Endothelial cell of umbilical vein (primary cell): ENCODE measurements at regions not wholly inside any gene's neighbourhood (a gene's known extent, or its start where the extent isn't known, plus 50 kb on each side); places are given as distances from the start of the nearest gene placed in this dataset.

Experiments used
- BruUV-seq: library from RNA; stranded (reverse); fragments of 400-500 nt; replicated peaks from 2 replicates; lab custom pipeline; 2021; lab: Mats Ljungman, UMichigan
- CTCF ChIA-PET: fragments of 300-600, 350-600 bp; sonication (Branson Sonifier 250); formaldehyde crosslinking; loops from one replicate; lab custom pipeline; 2021; ENCODE audit warnings: antibody characterized with exemption, inconsistent platforms; lab: Charles Lee
- POLR2A ChIA-PET: fragments of 300-600, 350-600 bp; sonication (Branson Sonifier 250); formaldehyde crosslinking; loops from one replicate; lab custom pipeline; 2021; ENCODE audit warnings: antibody characterized with exemption, inconsistent platforms; lab: Charles Lee
- DNase-seq: peaks from one replicate; pipeline ENCODE4 v3.0.0-alpha.2; 2011; ENCODE audit warnings: low read depth, low spot score
- FAIRE-seq: peaks from 2 replicates; lab custom pipeline; 2011; peaks lifted over from hg19 to GRCh38; lab: Jason Lieb, UNC
- H2AFZ ChIP-seq: 2 replicates; pipeline ENCODE4 v1.6.0; 2012; ENCODE audit warnings: low read depth, low read length, control low read depth, inconsistent platforms
- H3K27ac ChIP-seq: 2 replicates; pipeline ENCODE4 v1.5.1; 2011; ENCODE audit warnings: low read depth, mild to moderate bottlenecking, control low read depth, low read length, moderate library complexity; ENCODE audit not compliant: insufficient read depth
- H3K27me3 ChIP-seq, 2 experiments: 2 replicates each; pipeline versions ENCODE4 v1.6.0 to v1.6.1; 2011; ENCODE audit warnings: low read length in 2 of 2, mixed read lengths in 1 of 2; ENCODE audit not compliant: control insufficient read depth in 2 of 2, insufficient read depth in 2 of 2
- H3K36me3 ChIP-seq, 2 experiments: 2 replicates in 1 of 2; 3 replicates in 1 of 2; pipeline ENCODE4 v1.5.1; 2011; ENCODE audit warnings: low read length in 2 of 2, mild to moderate bottlenecking in 1 of 2, moderate library complexity in 1 of 2; ENCODE audit not compliant: control insufficient read depth in 2 of 2, insufficient read depth in 2 of 2; ENCODE audit errors: extremely low read depth in 1 of 2
- H3K4me1 ChIP-seq: 3 replicates; pipeline ENCODE4 v1.5.1; 2011; ENCODE audit warnings: mild to moderate bottlenecking, low read length; ENCODE audit not compliant: control insufficient read depth, insufficient read depth; ENCODE audit errors: extremely low read depth
- H3K4me2 ChIP-seq: 2 replicates; pipeline ENCODE4 v1.6.1; 2011; ENCODE audit warnings: low read length, control low read depth, mixed read lengths; ENCODE audit not compliant: insufficient read depth
- H3K4me3 ChIP-seq, 3 experiments: fragments of 200-600 bp in 1 of 3; sonication (generic), shearing (Covaris generic) in 1 of 3; replicated peaks in 1 of 3; 2 replicates each; pipeline ENCODE4 v1.5.1; 2011 to 2016; ENCODE audit warnings: control low read depth in 3 of 3, low read length in 3 of 3, mild to moderate bottlenecking in 2 of 3, inconsistent platforms in 1 of 3, low read depth in 1 of 3, moderate library complexity in 1 of 3; ENCODE audit not compliant: insufficient read depth in 1 of 3
- H3K79me2 ChIP-seq: 2 replicates; pipeline ENCODE4 v1.6.0; 2012; ENCODE audit warnings: low read length, inconsistent platforms; ENCODE audit not compliant: control insufficient read depth, insufficient read depth
- H3K9ac ChIP-seq: replicated peaks from 2 replicates; pipeline ENCODE3; 2011; ENCODE audit warnings: low read length, control low read depth; ENCODE audit not compliant: insufficient read depth; ENCODE audit errors: extremely low read depth
- H3K9me1 ChIP-seq: replicated peaks from 3 replicates; pipeline ENCODE4 v1.6.0; 2011; ENCODE audit warnings: mild to moderate bottlenecking, low read length; ENCODE audit not compliant: control insufficient read depth, insufficient read depth; ENCODE audit errors: extremely low read depth
- H3K9me3 ChIP-seq: replicated peaks from 2 replicates; pipeline ENCODE4 v1.5.1; 2012; ENCODE audit warnings: low read length, inconsistent platforms; ENCODE audit not compliant: control insufficient read depth, insufficient read depth
- H4K20me1 ChIP-seq: replicated peaks from 2 replicates; pipeline ENCODE3; 2011; ENCODE audit warnings: mild to moderate bottlenecking, low read length; ENCODE audit not compliant: control insufficient read depth, insufficient read depth; ENCODE audit errors: extremely low read depth
- EZH2 ChIP-seq: IDR thresholded peaks from 2 replicates; pipeline ENCODE4 v1.6.1; 2012; ENCODE audit warnings: borderline replicate concordance, low read depth, mild to moderate bottlenecking, moderate library complexity, low read length, inconsistent platforms; ENCODE audit not compliant: severe bottlenecking
- FOS ChIP-seq: IDR thresholded peaks from 2 replicates; pipeline ENCODE4 v1.6.1; 2011; ENCODE audit warnings: mild to moderate bottlenecking, low read length, moderate library complexity, borderline replicate concordance; ENCODE audit not compliant: insufficient read depth
- GATA2 ChIP-seq: IDR thresholded peaks from 2 replicates; pipeline ENCODE4 v1.7.0; 2011; ENCODE audit warnings: low read depth, mild to moderate bottlenecking, moderate library complexity, mixed read lengths, low read length; ENCODE audit not compliant: insufficient read length, insufficient read depth
- JUN ChIP-seq: IDR thresholded peaks from 2 replicates; pipeline ENCODE4 v1.6.1; 2011; ENCODE audit warnings: borderline replicate concordance, low read depth; ENCODE audit not compliant: insufficient read length, insufficient read depth
- MYC ChIP-seq: IDR thresholded peaks from one replicate; pipeline ENCODE4 v1.6.1; 2011; ENCODE audit warnings: mild to moderate bottlenecking, low read depth, low read length
- POLR2A ChIP-seq: IDR thresholded peaks from 2 replicates; pipeline ENCODE4 v1.6.1; 2012; ENCODE audit warnings: low read depth, mild to moderate bottlenecking, control low read depth, low read length
- POLR2AphosphoS5 ChIP-seq: IDR thresholded peaks from 2 replicates; pipeline ENCODE4 v1.6.1; 2012; ENCODE audit warnings: low read depth, mild to moderate bottlenecking, control low read depth, low read length, moderate library complexity; ENCODE audit not compliant: insufficient read depth
- dilution Hi-C: fragments of 300-500 bp; cut with MboI; formaldehyde crosslinking; loops from one replicate; pipeline ENCODE4 v1.15.0; 2019; ENCODE audit warnings: low sequenced_read_pairs; ENCODE audit not compliant: extremely low pct_ligation_motif_present
- intact Hi-C: fragments of 100-400 bp; cut with micrococcal nuclease; formaldehyde crosslinking; loops from one replicate; pipeline ENCODE4 v1.10.0; 2022

DNA sequence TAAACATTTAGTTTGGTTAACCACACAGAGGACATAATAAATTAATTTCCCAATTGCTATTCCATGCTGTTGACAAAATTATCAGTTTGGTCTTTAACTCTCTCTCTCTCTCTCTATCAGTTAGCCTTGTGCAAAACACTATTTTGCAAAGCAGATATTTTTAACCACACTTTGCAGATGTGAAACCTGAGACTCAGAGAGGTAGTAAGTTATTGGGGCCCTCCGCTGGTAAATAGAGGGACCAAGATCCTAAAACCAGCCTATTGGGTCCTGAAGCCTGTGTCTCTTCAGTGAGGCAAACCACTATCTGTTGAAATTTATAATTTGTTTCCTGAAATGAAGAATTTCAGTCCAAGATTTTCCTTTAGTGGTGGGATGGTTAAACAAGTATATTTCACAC, 231.0 kb downstream of the SOD2 start:
- ChIA-PET CTCF (no interaction called here), POLR2A (no interaction called here)
- Histone ChIP-seq H3K4me1 (no peaks in the 10 kb centered on the region), H3K4me2 (no peak overlapping the region), H3K9ac (no peak overlapping the region), H4K20me1 (no peaks in the 10 kb centered on the region), H3K9me1 (no peaks in the 10 kb centered on the region), H3K27me3 (no peaks in the 10 kb centered on the region), H2AFZ (no peak overlapping the region), H3K79me2 (no peaks in the 10 kb centered on the region), H3K36me3 (no peaks in the 10 kb centered on the region), H3K9me3 (no peaks in the 10 kb centered on the region), H3K4me3 (no peak overlapping the region), H3K27ac (no peak overlapping the region)
- dilution Hi-C loops (no loop called here), intact Hi-C loops (no loop called here)
- BruUV-seq = no TSS peak
- FAIRE-seq (no peak), DNase-seq (no peak)
- TF ChIP-seq JUN = no peak
- no peak for TF ChIP-seq MYC
- no peak for TF ChIP-seq GATA2
- no peak for TF ChIP-seq EZH2
- TF ChIP-seq FOS = no peak

DNA sequence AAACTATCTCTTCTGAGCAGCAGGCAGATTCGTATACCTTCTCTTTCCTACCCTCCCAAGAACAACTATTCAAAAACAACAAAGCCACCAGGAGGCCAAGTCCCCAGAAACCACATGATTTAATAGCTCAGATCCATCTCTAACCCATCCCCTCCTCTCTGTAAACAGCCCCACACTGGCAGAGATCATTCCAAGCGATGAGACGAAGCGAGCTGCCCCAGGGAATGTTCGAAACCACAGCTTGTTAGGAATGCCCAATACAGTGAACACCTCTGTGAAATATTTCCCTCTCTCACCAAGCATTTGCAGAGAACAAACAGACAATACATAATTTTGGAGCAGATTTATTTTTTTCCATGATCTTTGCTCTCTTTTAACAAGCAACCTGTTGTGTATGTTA, 231.8 kb downstream of the SOD2 start:
- intact Hi-C loops = no loop called here

More for the DNA sequence above, 231.8 kb downstream of the SOD2 start:
- CTCF ChIA-PET = no interaction called here
- no peaks in the 10 kb centered on the region for H3K79me2 ChIP-seq
- H3K4me1 ChIP-seq = no peaks in the 10 kb centered on the region
- no peak overlapping the region for H3K27ac ChIP-seq
- H3K9me3 ChIP-seq = no peaks in the 10 kb centered on the region
- H3K9ac ChIP-seq = no peak overlapping the region
- H4K20me1 ChIP-seq = no peaks in the 10 kb centered on the region
- H3K4me3 ChIP-seq = no peak overlapping the region
- TF ChIP-seq POLR2AphosphoS5 (no peak), EZH2 (no peak), MYC (no peak), POLR2A (no peak)
- no peak for FAIRE-seq
- H2AFZ ChIP-seq = no peak overlapping the region
- H3K36me3 ChIP-seq = no peaks in the 10 kb centered on the region
- POLR2A ChIA-PET = no interaction called here
- no peaks in the 10 kb centered on the region for H3K27me3 ChIP-seq
- no TSS peak for BruUV-seq
- dilution Hi-C loops = no loop called here
- H3K4me2 ChIP-seq = no peak overlapping the region
- DNase-seq = no peak
- no peaks in the 10 kb centered on the region for H3K9me1 ChIP-seq
